Body of pancreas (tissue), 4 donors: ENCODE measurements at regions not wholly inside any gene's neighbourhood (a gene's known extent, or its start where the extent isn't known, plus 50 kb on each side); places are given as distances from the start of the nearest gene placed in this dataset.

Source experiments
- POLR2A ChIP-seq, 3 donors: fragments of 450-650 bp; IDR thresholded peaks; one replicate each; pipeline ENCODE4 v1.6.1; 2016; ENCODE audit warnings: antibody characterized with exemption in 3 of 3, mild to moderate bottlenecking in 2 of 3
- TF ChIP-seq, protein P1 (sequence below), 7 experiments: fragments of 450-650 bp in 4 of 7; fragments of 200-600 bp in 3 of 7; sonication (generic) in 3 of 7; IDR thresholded peaks; one replicate each; pipeline ENCODE4 v1.5.1; 2016 to 2019; ENCODE audit warnings: antibody characterized with exemption in 7 of 7

DNA sequence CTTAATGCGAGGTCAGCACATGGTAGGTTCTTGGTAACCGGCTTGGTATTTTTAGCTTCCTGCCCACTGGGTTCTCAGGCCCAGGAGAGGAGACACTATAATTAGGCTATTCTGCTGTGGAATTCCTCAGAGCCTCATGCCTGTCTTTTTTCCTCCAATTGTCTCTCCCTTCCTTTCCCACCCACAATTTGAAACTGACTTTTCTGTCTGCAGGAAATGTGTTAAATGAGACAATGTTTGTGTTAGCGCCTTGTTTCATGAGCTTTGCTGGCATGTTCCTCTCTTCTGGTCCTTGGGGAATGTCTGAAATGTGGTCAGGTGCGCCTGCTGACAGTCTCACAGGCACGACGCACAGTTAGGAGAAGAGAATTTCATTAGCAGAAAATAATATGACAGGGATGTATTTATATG is 223.6 kb upstream of the CTNNB1 start:
- TF ChIP-seq, protein P1, sequence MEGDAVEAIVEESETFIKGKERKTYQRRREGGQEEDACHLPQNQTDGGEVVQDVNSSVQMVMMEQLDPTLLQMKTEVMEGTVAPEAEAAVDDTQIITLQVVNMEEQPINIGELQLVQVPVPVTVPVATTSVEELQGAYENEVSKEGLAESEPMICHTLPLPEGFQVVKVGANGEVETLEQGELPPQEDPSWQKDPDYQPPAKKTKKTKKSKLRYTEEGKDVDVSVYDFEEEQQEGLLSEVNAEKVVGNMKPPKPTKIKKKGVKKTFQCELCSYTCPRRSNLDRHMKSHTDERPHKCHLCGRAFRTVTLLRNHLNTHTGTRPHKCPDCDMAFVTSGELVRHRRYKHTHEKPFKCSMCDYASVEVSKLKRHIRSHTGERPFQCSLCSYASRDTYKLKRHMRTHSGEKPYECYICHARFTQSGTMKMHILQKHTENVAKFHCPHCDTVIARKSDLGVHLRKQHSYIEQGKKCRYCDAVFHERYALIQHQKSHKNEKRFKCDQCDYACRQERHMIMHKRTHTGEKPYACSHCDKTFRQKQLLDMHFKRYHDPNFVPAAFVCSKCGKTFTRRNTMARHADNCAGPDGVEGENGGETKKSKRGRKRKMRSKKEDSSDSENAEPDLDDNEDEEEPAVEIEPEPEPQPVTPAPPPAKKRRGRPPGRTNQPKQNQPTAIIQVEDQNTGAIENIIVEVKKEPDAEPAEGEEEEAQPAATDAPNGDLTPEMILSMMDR (IDR thresholded peaks at IDR 0.05) = no peak
- no peak for TF ChIP-seq POLR2A (IDR thresholded peaks at IDR 0.05)
